Hepatocyte (in vitro differentiated cells): ENCODE measurements at regions not wholly inside any gene's neighbourhood (a gene's known extent, or its start where the extent isn't known, plus 50 kb on each side); places are given as distances from the start of the nearest gene placed in this dataset.

Experiments used
- DNase-seq: peaks from one replicate; pipeline ENCODE4 v3.0.0-alpha.2; 2016; ENCODE audit warnings: low spot score
- H2AFZ ChIP-seq: fragments of 200-600 bp; sonication (generic); 2 replicates; pipeline ENCODE4 v1.6.0; 2016; ENCODE audit warnings: antibody characterized with exemption, mild to moderate bottlenecking
- H3K27ac ChIP-seq: fragments of 200-600 bp; sonication (generic); 2 replicates; pipeline ENCODE4 v1.5.1; 2016; ENCODE audit warnings: mild to moderate bottlenecking
- H3K27me3 ChIP-seq: fragments of 200-600 bp; sonication (generic); 2 replicates; pipeline ENCODE4 v1.6.1; 2016
- H3K36me3 ChIP-seq: fragments of 200-600 bp; sonication (generic); replicated peaks from 2 replicates; pipeline ENCODE4 v1.5.1; 2016; ENCODE audit warnings: low read depth; ENCODE audit not compliant: insufficient read depth
- H3K4me1 ChIP-seq: fragments of 200-600 bp; sonication (generic); 2 replicates; pipeline ENCODE4 v1.5.1; 2016; ENCODE audit warnings: mild to moderate bottlenecking, moderate library complexity; ENCODE audit not compliant: insufficient read depth
- H3K4me2 ChIP-seq: fragments of 200-600 bp; sonication (generic); 2 replicates; pipeline ENCODE4 v1.6.0; 2016
- H3K4me3 ChIP-seq: fragments of 200-600 bp; sonication (generic); 2 replicates; pipeline ENCODE4 v1.5.1; 2016; ENCODE audit warnings: mild to moderate bottlenecking
- H3K79me2 ChIP-seq: fragments of 200-600 bp; sonication (generic); 2 replicates; pipeline ENCODE4 v1.6.0; 2017; ENCODE audit warnings: mild to moderate bottlenecking
- H3K9me2 ChIP-seq: fragments of 200-600 bp; sonication (generic); replicated peaks from 2 replicates; pipeline ENCODE4 v1.6.0; 2017; ENCODE audit warnings: mild to moderate bottlenecking; ENCODE audit not compliant: insufficient read depth
- H3K9me3 ChIP-seq: fragments of 200-600 bp; sonication (generic); 2 replicates; pipeline ENCODE4 v1.5.1; 2016; ENCODE audit warnings: low read depth, mild to moderate bottlenecking
- H4K20me1 ChIP-seq: fragments of 200-600 bp; sonication (generic); 2 replicates; pipeline ENCODE4 v1.6.0; 2016; ENCODE audit warnings: mild to moderate bottlenecking; ENCODE audit not compliant: insufficient read depth, poor library complexity, severe bottlenecking
- CTCF ChIP-seq: fragments of 200-600 bp; sonication (generic); IDR thresholded peaks from 2 replicates; pipeline ENCODE4 v1.5.1; 2016; ENCODE audit warnings: antibody characterized with exemption, mild to moderate bottlenecking; ENCODE audit not compliant: poor library complexity
- EZH2 ChIP-seq: fragments of 200-600 bp; sonication (generic); IDR thresholded peaks from 2 replicates; pipeline ENCODE4 v1.6.1; 2016; ENCODE audit warnings: antibody characterized with exemption, mild to moderate bottlenecking, borderline replicate concordance
- EZH2phosphoT487 ChIP-seq: fragments of 200-600 bp; sonication (generic); IDR thresholded peaks from one replicate; pipeline ENCODE4 v1.6.1; 2018; ENCODE audit warnings: antibody characterized with exemption, mild to moderate bottlenecking, low read depth, moderate library complexity; ENCODE audit not compliant: unreplicated experiment, severe bottlenecking
- WGBS: methylation state at CpG from one replicate; pipeline ENCODE4 v1.1.6; 2016; ENCODE audit warnings: low lambda C conversion rate; ENCODE audit errors: missing lambda C conversion rate; 5-methylcytosine and 5-hydroxymethylcytosine counted together

- Histone ChIP-seq H3K27me3 (no peaks in the 10 kb centered on the region), H3K4me3 (no peak overlapping the region), H3K4me2 (no peak overlapping the region), H4K20me1 (no peaks in the 10 kb centered on the region), H3K9me3 (no peaks in the 10 kb centered on the region), H3K27ac (no peak overlapping the region), H2AFZ (no peak overlapping the region), H3K36me3 (no peaks in the 10 kb centered on the region), H3K9me2 (no peaks in the 10 kb centered on the region), H3K79me2 (no peaks in the 10 kb centered on the region), H3K4me1 (no peaks in the 10 kb centered on the region)
- no peak for DNase-seq
- WGBS = 88% methylated on average over 3 of the region's 3 CpGs
- no peak for TF ChIP-seq EZH2phosphoT487
- TF ChIP-seq CTCF = no peak
- TF ChIP-seq EZH2 = no peak
These were observed 256.9 kb upstream of the POU2AF2 start for GRCh38 chr11:110988671-110989070.

- Histone ChIP-seq H2AFZ (no peak overlapping the region), H3K27me3 (no peaks in the 10 kb centered on the region), H3K9me2 (no peaks in the 10 kb centered on the region), H3K27ac (no peak overlapping the region), H3K4me1 (no peaks in the 10 kb centered on the region), H3K9me3 (no peaks in the 10 kb centered on the region), H3K4me2 (no peak overlapping the region), H4K20me1 (no peaks in the 10 kb centered on the region), H3K4me3 (no peak overlapping the region), H3K79me2 (no peaks in the 10 kb centered on the region), H3K36me3 (no peaks in the 10 kb centered on the region)
- no peak for TF ChIP-seq EZH2phosphoT487
- no peak for TF ChIP-seq CTCF
- TF ChIP-seq EZH2 = no peak
- 99% methylated on average over 7 of the region's 7 CpGs for WGBS
- no peak for DNase-seq
These were observed 259.5 kb upstream of the POU2AF2 start for GRCh38 chr11:110986016-110986415.

DNA sequence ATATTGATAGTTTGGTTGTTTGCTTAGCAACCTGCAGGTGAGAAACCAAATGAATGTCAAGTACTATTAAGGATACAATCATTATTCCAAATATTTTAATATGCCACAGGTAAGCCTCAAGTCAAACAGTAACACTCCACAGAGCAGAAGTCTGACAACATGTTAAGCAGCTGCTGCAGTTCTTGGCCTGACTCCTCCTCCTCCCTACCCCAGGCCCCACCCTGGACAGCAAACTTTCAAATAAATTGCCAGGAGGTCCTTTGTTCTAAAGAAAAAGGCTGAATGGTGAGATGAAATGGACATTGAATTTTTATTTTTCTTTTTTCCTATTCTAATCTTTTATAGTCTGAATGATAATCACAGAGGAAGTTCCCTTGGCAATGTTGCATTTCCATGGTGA lies 260.0 kb upstream of the POU2AF2 start:
- no peaks in the 10 kb centered on the region for H3K36me3 ChIP-seq
- H3K27ac ChIP-seq = no peak overlapping the region
- no peak overlapping the region for H3K4me2 ChIP-seq
- H3K4me3 ChIP-seq = no peak overlapping the region
- H3K9me3 ChIP-seq = no peaks in the 10 kb centered on the region
- H3K4me1 ChIP-seq = no peaks in the 10 kb centered on the region
- TF ChIP-seq CTCF = no peak
- TF ChIP-seq EZH2 = no peak
- TF ChIP-seq EZH2phosphoT487 = no peak
- H2AFZ ChIP-seq = no peak overlapping the region
- no peak for DNase-seq
- no peaks in the 10 kb centered on the region for H3K27me3 ChIP-seq
- no peaks in the 10 kb centered on the region for H3K79me2 ChIP-seq
- H3K9me2 ChIP-seq = no peaks in the 10 kb centered on the region
- no peaks in the 10 kb centered on the region for H4K20me1 ChIP-seq

GRCh38 chr11:110984693-110985092 lies 260.8 kb upstream of the POU2AF2 start:
- Histone ChIP-seq H4K20me1 (no peaks in the 10 kb centered on the region), H3K4me1 (no peaks in the 10 kb centered on the region), H3K79me2 (no peaks in the 10 kb centered on the region), H3K9me2 (no peaks in the 10 kb centered on the region), H3K4me3 (no peak overlapping the region), H2AFZ (no peak overlapping the region), H3K36me3 (no peaks in the 10 kb centered on the region), H3K4me2 (no peak overlapping the region), H3K27me3 (no peaks in the 10 kb centered on the region), H3K9me3 (no peaks in the 10 kb centered on the region), H3K27ac (no peak overlapping the region)
- no peak for DNase-seq
- WGBS = 94% methylated on average over 1 of the region's 1 CpG
- no peak for TF ChIP-seq EZH2
- no peak for TF ChIP-seq EZH2phosphoT487
- TF ChIP-seq CTCF = no peak
